HCT116 (cell line): ENCODE measurements at regions not wholly inside any gene's neighbourhood (a gene's known extent, or its start where the extent isn't known, plus 50 kb on each side); places are given as distances from the start of the nearest gene placed in this dataset.

Source experiments
- CTCF ChIP-seq, 3 experiments: fragments of 200-600 bp in 1 of 3; sonication (generic) in 1 of 3; IDR thresholded peaks in 2 of 3; conservative IDR thresholded peaks in 1 of 3; 2 replicates each; pipeline ENCODE4 v1.5.1; 2012 to 2017; ENCODE audit warnings: low read depth in 2 of 3, low read length in 2 of 3, antibody characterized with exemption in 1 of 3, borderline replicate concordance in 1 of 3, control low read depth in 1 of 3, mild to moderate bottlenecking in 1 of 3, mixed read lengths in 1 of 3, mixed run types in 1 of 3, moderate library complexity in 1 of 3; ENCODE audit not compliant: insufficient read depth in 1 of 3
- EGR1 ChIP-seq: IDR thresholded peaks from 2 replicates; pipeline ENCODE4 v1.6.1; 2012; ENCODE audit warnings: low read depth
- EZH2 ChIP-seq: fragments of 200-600 bp; sonication (generic); IDR thresholded peaks from 2 replicates; pipeline ENCODE4 v1.6.1; 2017; ENCODE audit warnings: antibody characterized with exemption, mixed run types
- MAX ChIP-seq: IDR thresholded peaks from 2 replicates; pipeline ENCODE4 v1.6.1; 2012
- POLR2AphosphoS5 ChIP-seq: IDR thresholded peaks from 2 replicates; pipeline ENCODE4 v1.6.1; 2011; ENCODE audit warnings: mild to moderate bottlenecking, low read depth, low read length, moderate library complexity
- ZNF274 ChIP-seq: fragments of 200-500 bp; sonication (Bioruptor generic); IDR thresholded peaks from 2 replicates; pipeline ENCODE4 v1.6.1; 2014; ENCODE audit warnings: mild to moderate bottlenecking, low read depth, low read length, inconsistent platforms

- TF ChIP-seq ZNF274 (no peak), CTCF (IDR thresholded peaks at IDR 0.05 in 2 of 3, conservative IDR thresholded peaks at IDR 0.05 in 1 of 3; ENCODE audit: borderline replicate concordance in 1 of 3, insufficient read depth in 1 of 3, low read depth in 2 of 3, low read length in 2 of 3) (no peak), EZH2 (no peak), POLR2AphosphoS5 (no peak), EGR1 (no peak), MAX (no peak)
Measured at GRCh38 chr10:4230036-4230435, 445.0 kb upstream of the KLF6 start.
